A549 (cell line): ENCODE measurements at regions not wholly inside any gene's neighbourhood (a gene's known extent, or its start where the extent isn't known, plus 50 kb on each side); places are given as distances from the start of the nearest gene placed in this dataset.

Source experiments
- BHLHE40 ChIP-seq: IDR thresholded peaks from 2 replicates; pipeline ENCODE4 v1.6.1; 2012; ENCODE audit warnings: low read depth, low read length, inconsistent platforms
- CBX2 ChIP-seq: fragments of 200-600 bp; sonication (generic); IDR thresholded peaks from 2 replicates; pipeline ENCODE4 v1.6.1; 2016; ENCODE audit warnings: low read depth, mild to moderate bottlenecking, borderline replicate concordance
- CHD2 ChIP-seq: fragments of 150-350 bp; IDR thresholded peaks from 2 replicates; pipeline ENCODE4 v1.6.1; 2014; ENCODE audit warnings: low read length; ENCODE audit not compliant: partially characterized antibody
- FOXS1 ChIP-seq: fragments of 250-450 bp; sonication (Bioruptor Pico); IDR thresholded peaks from 2 replicates; pipeline ENCODE4 v1.5.0; 2020; ENCODE audit warnings: mild to moderate bottlenecking, moderate library complexity
- HDAC2 ChIP-seq: fragments of 200-600 bp; sonication (generic); IDR thresholded peaks from 2 replicates; pipeline ENCODE4 v1.6.1; 2016
- MAFK ChIP-seq: fragments of 450-650 bp; IDR thresholded peaks from 2 replicates; pipeline ENCODE4 v1.6.1; 2014; ENCODE audit not compliant: partially characterized antibody
- MYC ChIP-seq: IDR thresholded peaks from 2 replicates; pipeline ENCODE4 v1.6.1; 2012; ENCODE audit warnings: mild to moderate bottlenecking, inconsistent platforms, low read length, improper control_type of control experiment, borderline replicate concordance
- POLR2A ChIP-seq: IDR thresholded peaks from 2 replicates; pipeline ENCODE4 v1.6.1; 2012; ENCODE audit warnings: mild to moderate bottlenecking, low read length
- TF ChIP-seq, protein P1 (sequence below): fragments of 200-600 bp; sonication (generic); IDR thresholded peaks from 2 replicates; pipeline ENCODE4 v1.6.1; 2016; ENCODE audit warnings: antibody characterized with exemption, mild to moderate bottlenecking, moderate library complexity
- TF ChIP-seq, protein P2 (sequence below): fragments of >200 bp; sonication (Bioruptor Twin); formaldehyde crosslinking; IDR thresholded peaks from 3 replicates; pipeline ENCODE4 v1.5.1; 2016
- TF ChIP-seq, protein P3 (sequence below): fragments of 450-650 bp; IDR thresholded peaks from 2 replicates; pipeline ENCODE4 v1.6.1; 2014; ENCODE audit warnings: antibody characterized with exemption

DNA sequence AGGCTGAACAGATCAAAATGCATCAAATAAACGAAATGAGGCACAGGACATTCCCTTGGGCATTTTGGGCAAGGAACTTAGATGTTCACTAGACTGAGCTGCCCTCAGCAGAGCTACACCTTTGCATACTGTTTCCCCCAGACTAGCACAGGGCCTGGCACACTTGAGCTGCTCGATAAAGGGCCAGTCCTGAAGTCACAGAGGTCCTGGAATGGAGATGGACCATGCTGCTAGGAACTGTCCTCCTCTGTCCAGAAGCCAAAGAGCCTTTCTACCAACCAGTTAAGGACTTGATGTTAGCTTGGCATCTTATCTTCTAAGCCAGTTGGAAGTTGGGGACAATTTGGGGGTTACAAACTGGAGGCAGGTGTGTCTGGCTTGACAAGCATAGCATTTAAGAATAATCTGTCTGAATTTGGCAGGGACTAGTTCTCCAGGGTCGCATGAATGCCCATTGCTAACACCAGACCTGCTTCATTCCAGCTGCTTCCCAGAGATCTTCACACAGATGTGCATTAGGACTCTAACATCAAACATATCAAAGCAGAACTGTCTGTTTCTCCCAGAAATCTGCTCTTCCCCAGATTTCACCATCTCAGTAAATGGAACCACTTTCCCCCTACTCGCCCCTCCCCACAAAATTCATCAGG is 152.2 kb upstream of the PDE1C start:
- no peak for TF ChIP-seq CHD2
- TF ChIP-seq FOXS1 (CRISPR knock-in tag): no peak
- TF ChIP-seq MYC: no peak
- no peak for TF ChIP-seq CBX2
- TF ChIP-seq POLR2A: no peak
- TF ChIP-seq, protein P1, sequence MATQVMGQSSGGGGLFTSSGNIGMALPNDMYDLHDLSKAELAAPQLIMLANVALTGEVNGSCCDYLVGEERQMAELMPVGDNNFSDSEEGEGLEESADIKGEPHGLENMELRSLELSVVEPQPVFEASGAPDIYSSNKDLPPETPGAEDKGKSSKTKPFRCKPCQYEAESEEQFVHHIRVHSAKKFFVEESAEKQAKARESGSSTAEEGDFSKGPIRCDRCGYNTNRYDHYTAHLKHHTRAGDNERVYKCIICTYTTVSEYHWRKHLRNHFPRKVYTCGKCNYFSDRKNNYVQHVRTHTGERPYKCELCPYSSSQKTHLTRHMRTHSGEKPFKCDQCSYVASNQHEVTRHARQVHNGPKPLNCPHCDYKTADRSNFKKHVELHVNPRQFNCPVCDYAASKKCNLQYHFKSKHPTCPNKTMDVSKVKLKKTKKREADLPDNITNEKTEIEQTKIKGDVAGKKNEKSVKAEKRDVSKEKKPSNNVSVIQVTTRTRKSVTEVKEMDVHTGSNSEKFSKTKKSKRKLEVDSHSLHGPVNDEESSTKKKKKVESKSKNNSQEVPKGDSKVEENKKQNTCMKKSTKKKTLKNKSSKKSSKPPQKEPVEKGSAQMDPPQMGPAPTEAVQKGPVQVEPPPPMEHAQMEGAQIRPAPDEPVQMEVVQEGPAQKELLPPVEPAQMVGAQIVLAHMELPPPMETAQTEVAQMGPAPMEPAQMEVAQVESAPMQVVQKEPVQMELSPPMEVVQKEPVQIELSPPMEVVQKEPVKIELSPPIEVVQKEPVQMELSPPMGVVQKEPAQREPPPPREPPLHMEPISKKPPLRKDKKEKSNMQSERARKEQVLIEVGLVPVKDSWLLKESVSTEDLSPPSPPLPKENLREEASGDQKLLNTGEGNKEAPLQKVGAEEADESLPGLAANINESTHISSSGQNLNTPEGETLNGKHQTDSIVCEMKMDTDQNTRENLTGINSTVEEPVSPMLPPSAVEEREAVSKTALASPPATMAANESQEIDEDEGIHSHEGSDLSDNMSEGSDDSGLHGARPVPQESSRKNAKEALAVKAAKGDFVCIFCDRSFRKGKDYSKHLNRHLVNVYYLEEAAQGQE: no peak
- no peak for TF ChIP-seq MAFK
- TF ChIP-seq, protein P2, sequence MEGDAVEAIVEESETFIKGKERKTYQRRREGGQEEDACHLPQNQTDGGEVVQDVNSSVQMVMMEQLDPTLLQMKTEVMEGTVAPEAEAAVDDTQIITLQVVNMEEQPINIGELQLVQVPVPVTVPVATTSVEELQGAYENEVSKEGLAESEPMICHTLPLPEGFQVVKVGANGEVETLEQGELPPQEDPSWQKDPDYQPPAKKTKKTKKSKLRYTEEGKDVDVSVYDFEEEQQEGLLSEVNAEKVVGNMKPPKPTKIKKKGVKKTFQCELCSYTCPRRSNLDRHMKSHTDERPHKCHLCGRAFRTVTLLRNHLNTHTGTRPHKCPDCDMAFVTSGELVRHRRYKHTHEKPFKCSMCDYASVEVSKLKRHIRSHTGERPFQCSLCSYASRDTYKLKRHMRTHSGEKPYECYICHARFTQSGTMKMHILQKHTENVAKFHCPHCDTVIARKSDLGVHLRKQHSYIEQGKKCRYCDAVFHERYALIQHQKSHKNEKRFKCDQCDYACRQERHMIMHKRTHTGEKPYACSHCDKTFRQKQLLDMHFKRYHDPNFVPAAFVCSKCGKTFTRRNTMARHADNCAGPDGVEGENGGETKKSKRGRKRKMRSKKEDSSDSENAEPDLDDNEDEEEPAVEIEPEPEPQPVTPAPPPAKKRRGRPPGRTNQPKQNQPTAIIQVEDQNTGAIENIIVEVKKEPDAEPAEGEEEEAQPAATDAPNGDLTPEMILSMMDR: no peak
- no peak for TF ChIP-seq HDAC2
- TF ChIP-seq, protein P3, sequence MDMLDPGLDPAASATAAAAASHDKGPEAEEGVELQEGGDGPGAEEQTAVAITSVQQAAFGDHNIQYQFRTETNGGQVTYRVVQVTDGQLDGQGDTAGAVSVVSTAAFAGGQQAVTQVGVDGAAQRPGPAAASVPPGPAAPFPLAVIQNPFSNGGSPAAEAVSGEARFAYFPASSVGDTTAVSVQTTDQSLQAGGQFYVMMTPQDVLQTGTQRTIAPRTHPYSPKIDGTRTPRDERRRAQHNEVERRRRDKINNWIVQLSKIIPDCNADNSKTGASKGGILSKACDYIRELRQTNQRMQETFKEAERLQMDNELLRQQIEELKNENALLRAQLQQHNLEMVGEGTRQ: no peak
- no peak for TF ChIP-seq BHLHE40
